H9 (cell line): ENCODE measurements at regions not wholly inside any gene's neighbourhood (a gene's known extent, or its start where the extent isn't known, plus 50 kb on each side); places are given as distances from the start of the nearest gene placed in this dataset.

Experiments used
- DNase-seq: peaks from one replicate; pipeline ENCODE4 v3.0.0-alpha.2; 2017
- H2AFZ ChIP-seq: one replicate; pipeline ENCODE4 v1.6.1; 2013; ENCODE audit warnings: mild to moderate bottlenecking, low read length, control low read depth, moderate library complexity
- H2AK5ac ChIP-seq: 2 replicates; pipeline ENCODE4 v1.6.1; 2013; ENCODE audit warnings: low read length, control low read depth, mixed read lengths; ENCODE audit not compliant: insufficient read length
- H2BK120ac ChIP-seq: one replicate; pipeline ENCODE4 v1.6.1; 2013; ENCODE audit warnings: low read depth, mild to moderate bottlenecking, low read length, control low read depth, inconsistent platforms; ENCODE audit not compliant: poor library complexity, severe bottlenecking
- H2BK12ac ChIP-seq: 2 replicates; pipeline ENCODE4 v1.6.1; 2013; ENCODE audit warnings: low read length, control low read depth, mixed read lengths, low read depth; ENCODE audit not compliant: insufficient read length
- H2BK15ac ChIP-seq: 2 replicates; pipeline ENCODE4 v1.6.1; 2013; ENCODE audit warnings: low read depth, low read length, control low read depth
- H2BK20ac ChIP-seq: one replicate; pipeline ENCODE4 v1.6.1; 2013; ENCODE audit warnings: low read depth, mild to moderate bottlenecking, low read length, control low read depth, inconsistent platforms; ENCODE audit not compliant: poor library complexity, severe bottlenecking
- H2BK5ac ChIP-seq: 2 replicates; pipeline ENCODE4 v1.6.1; 2013; ENCODE audit warnings: low read length, control low read depth, mixed read lengths; ENCODE audit not compliant: insufficient read length
- H3K14ac ChIP-seq: 2 replicates; pipeline ENCODE4 v1.6.1; 2013; ENCODE audit warnings: low read length, control low read depth; ENCODE audit not compliant: insufficient read depth
- H3K18ac ChIP-seq: 2 replicates; pipeline ENCODE4 v1.6.1; 2013; ENCODE audit warnings: low read depth, mild to moderate bottlenecking, mixed read lengths, low read length, control low read depth; ENCODE audit not compliant: insufficient read length
- H3K23ac ChIP-seq: 2 replicates; pipeline ENCODE4 v1.6.1; 2013; ENCODE audit warnings: low read length, control low read depth, mixed read lengths, low read depth; ENCODE audit not compliant: insufficient read length
- H3K23me2 ChIP-seq: 2 replicates; pipeline ENCODE4 v1.6.1; 2013; ENCODE audit warnings: low read depth, mild to moderate bottlenecking, mixed read lengths, low read length, control low read depth; ENCODE audit not compliant: insufficient read length, poor library complexity, severe bottlenecking
- H3K27ac ChIP-seq: 2 replicates; pipeline ENCODE4 v1.5.1; 2013; ENCODE audit warnings: low read length, control low read depth, mixed read lengths, low read depth; ENCODE audit not compliant: insufficient read length
- H3K27me3 ChIP-seq: 2 replicates; pipeline ENCODE4 v1.6.1; 2013; ENCODE audit warnings: low read length, control low read depth, inconsistent platforms; ENCODE audit not compliant: insufficient read depth
- H3K4ac ChIP-seq: 2 replicates; pipeline ENCODE4 v1.6.1; 2013; ENCODE audit warnings: low read depth, mild to moderate bottlenecking, control low read depth, inconsistent platforms, low read length, moderate library complexity
- H3K4me1 ChIP-seq: 2 replicates; pipeline ENCODE4 v1.6.1; 2013; ENCODE audit warnings: low read length, control low read depth, inconsistent platforms; ENCODE audit not compliant: insufficient read depth
- H3K4me2 ChIP-seq: 2 replicates; pipeline ENCODE4 v1.6.1; 2013; ENCODE audit warnings: low read length, control low read depth, mixed read lengths; ENCODE audit not compliant: insufficient read length, insufficient read depth
- H3K56ac ChIP-seq: 2 replicates; pipeline ENCODE4 v1.6.1; 2013; ENCODE audit warnings: low read depth, mild to moderate bottlenecking, mixed read lengths, low read length, control low read depth; ENCODE audit not compliant: insufficient read length
- H3K79me1 ChIP-seq: 2 replicates; pipeline ENCODE4 v1.6.1; 2013; ENCODE audit warnings: low read depth, mild to moderate bottlenecking, moderate library complexity, low read length, control low read depth, inconsistent platforms; ENCODE audit not compliant: insufficient read depth, poor library complexity, severe bottlenecking
- H3K79me2 ChIP-seq: 2 replicates; pipeline ENCODE4 v1.6.1; 2013; ENCODE audit warnings: low read length, control low read depth, inconsistent platforms; ENCODE audit not compliant: insufficient read depth
- H3K9ac ChIP-seq: 2 replicates; pipeline ENCODE4 v1.6.1; 2013; ENCODE audit warnings: low read length, control low read depth, mixed read lengths; ENCODE audit not compliant: insufficient read length; ENCODE audit errors: extremely low read depth
- H3K9me3 ChIP-seq: one replicate; pipeline ENCODE4 v1.6.1; 2013; ENCODE audit warnings: low read depth, low read length, inconsistent platforms; ENCODE audit not compliant: control insufficient read depth
- H3T11ph ChIP-seq: one replicate; pipeline ENCODE4 v1.6.1; 2013; ENCODE audit warnings: mild to moderate bottlenecking, low read length, control low read depth, inconsistent platforms
- H4K20me1 ChIP-seq: one replicate; pipeline ENCODE4 v1.6.1; 2013; ENCODE audit not compliant: control insufficient read depth, insufficient read length, insufficient read depth
- H4K5ac ChIP-seq: 2 replicates; pipeline ENCODE4 v1.6.1; 2013; ENCODE audit warnings: low read depth, mild to moderate bottlenecking, mixed read lengths, low read length, control low read depth; ENCODE audit not compliant: insufficient read length
- H4K8ac ChIP-seq: replicated peaks from 2 replicates; pipeline ENCODE4 v1.6.1; 2013; ENCODE audit warnings: low read length, control low read depth, mixed read lengths, low read depth; ENCODE audit not compliant: insufficient read length
- H4K91ac ChIP-seq: 2 replicates; pipeline ENCODE4 v1.6.1; 2013; ENCODE audit warnings: low read depth, mild to moderate bottlenecking, moderate library complexity, mixed read lengths, low read length, control low read depth; ENCODE audit not compliant: insufficient read length
- H3K27ac Mint-ChIP-seq, 3 experiments: 2 replicates in 2 of 3; 3 replicates in 1 of 3; pipeline ENCODE4 v1.8.0; 2020 to 2021; ENCODE audit warnings: mixed read lengths in 3 of 3, mild to moderate bottlenecking in 1 of 3, moderate library complexity in 1 of 3
- H3K27me3 Mint-ChIP-seq: 2 replicates; pipeline ENCODE4 v1.8.0; 2021; ENCODE audit warnings: low read depth, mild to moderate bottlenecking, moderate library complexity, mixed read lengths
- H3K36me3 Mint-ChIP-seq, 3 experiments: 2 replicates in 2 of 3; 3 replicates in 1 of 3; pipeline ENCODE4 v1.8.0; 2020 to 2021; ENCODE audit warnings: low read depth in 3 of 3, mixed read lengths in 3 of 3; ENCODE audit not compliant: insufficient read depth in 1 of 3
- H3K4me1 Mint-ChIP-seq, 2 experiments: 2 replicates each; pipeline ENCODE4 v1.8.0; 2020; ENCODE audit warnings: mixed read lengths in 2 of 2
- H3K4me3 Mint-ChIP-seq, 2 experiments: 2 replicates in 1 of 2; 3 replicates in 1 of 2; pipeline ENCODE4 v1.8.0; 2020 to 2021; ENCODE audit warnings: mild to moderate bottlenecking in 2 of 2, mixed read lengths in 2 of 2, moderate library complexity in 1 of 2
- H3K9me3 Mint-ChIP-seq, 2 experiments: 2 replicates in 1 of 2; 3 replicates in 1 of 2; pipeline ENCODE4 v1.8.0; 2020; ENCODE audit warnings: mild to moderate bottlenecking in 2 of 2, mixed read lengths in 2 of 2, moderate library complexity in 1 of 2
- WGBS: extraction: QIAGEN DNeasy Blood & Tissue Kit; methylation state at CpG from one replicate; pipeline ENCODE4 v1.1.7; 2013; ENCODE audit warnings: missing lambda C conversion rate, low lambda C conversion rate, mixed read lengths; ENCODE audit not compliant: insufficient read length; ENCODE audit errors: extremely low coverage; 5-methylcytosine and 5-hydroxymethylcytosine counted together
- TF ChIP-seq, protein P1 (sequence below): fragments of 200-600 bp; sonication (generic); conservative IDR thresholded peaks from 3 replicates; pipeline ENCODE4 v1.8.0; 2021; ENCODE audit warnings: antibody characterized with exemption, mild to moderate bottlenecking

GRCh38 chr7:25716421-25716820 is 435.6 kb upstream of the NFE2L3 start:
- no peak overlapping the region for H2BK5ac ChIP-seq
- WGBS = no CpG with 5 or more reads among the region's 6 CpGs
- H3K4me1 Mint-ChIP-seq = peaks cover 18 to 26% of the 10 kb centered on the region in 2 experiments
- H3K56ac ChIP-seq = no peak overlapping the region
- no peak overlapping the region for H2BK20ac ChIP-seq
- no peak overlapping the region for H3K14ac ChIP-seq
- H3K4me2 ChIP-seq = no peak overlapping the region
- no peak overlapping the region for H2BK12ac ChIP-seq
- H2AK5ac ChIP-seq = no peak overlapping the region
- H3K27me3 Mint-ChIP-seq = peaks cover 2% of the 10 kb centered on the region; the same call in 1 of the 2 replicates
- H3K4ac ChIP-seq = no peak overlapping the region
- no peaks in the 10 kb centered on the region for H4K20me1 ChIP-seq
- H3K23me2 ChIP-seq = no peaks in the 10 kb centered on the region
- no peak overlapping the region for H3K27ac ChIP-seq
- H4K5ac ChIP-seq = no peak overlapping the region
- H3K36me3 Mint-ChIP-seq = no peaks in the 10 kb centered on the region
- H3K79me2 ChIP-seq = no peaks in the 10 kb centered on the region
- H2BK120ac ChIP-seq = no peak overlapping the region
- H3K9ac ChIP-seq = no peak overlapping the region
- no peaks in the 10 kb centered on the region for H3K79me1 ChIP-seq
- H2BK15ac ChIP-seq = no peak overlapping the region
- H3K9me3 Mint-ChIP-seq = no peaks in the 10 kb centered on the region
- DNase-seq = no peak
- TF ChIP-seq, protein P1, sequence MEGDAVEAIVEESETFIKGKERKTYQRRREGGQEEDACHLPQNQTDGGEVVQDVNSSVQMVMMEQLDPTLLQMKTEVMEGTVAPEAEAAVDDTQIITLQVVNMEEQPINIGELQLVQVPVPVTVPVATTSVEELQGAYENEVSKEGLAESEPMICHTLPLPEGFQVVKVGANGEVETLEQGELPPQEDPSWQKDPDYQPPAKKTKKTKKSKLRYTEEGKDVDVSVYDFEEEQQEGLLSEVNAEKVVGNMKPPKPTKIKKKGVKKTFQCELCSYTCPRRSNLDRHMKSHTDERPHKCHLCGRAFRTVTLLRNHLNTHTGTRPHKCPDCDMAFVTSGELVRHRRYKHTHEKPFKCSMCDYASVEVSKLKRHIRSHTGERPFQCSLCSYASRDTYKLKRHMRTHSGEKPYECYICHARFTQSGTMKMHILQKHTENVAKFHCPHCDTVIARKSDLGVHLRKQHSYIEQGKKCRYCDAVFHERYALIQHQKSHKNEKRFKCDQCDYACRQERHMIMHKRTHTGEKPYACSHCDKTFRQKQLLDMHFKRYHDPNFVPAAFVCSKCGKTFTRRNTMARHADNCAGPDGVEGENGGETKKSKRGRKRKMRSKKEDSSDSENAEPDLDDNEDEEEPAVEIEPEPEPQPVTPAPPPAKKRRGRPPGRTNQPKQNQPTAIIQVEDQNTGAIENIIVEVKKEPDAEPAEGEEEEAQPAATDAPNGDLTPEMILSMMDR = no peak
- H3K27me3 ChIP-seq = no peaks in the 10 kb centered on the region
- no peak overlapping the region for H3K18ac ChIP-seq
- 0 out of 2 replicates have a peak, but pooled peaks cover 2% of the 10 kb centered on the region for H3K4me1 ChIP-seq
- H3K27ac Mint-ChIP-seq = no peak overlapping the region
- H4K8ac ChIP-seq = no peak overlapping the region
- no peak overlapping the region for H3K4me3 Mint-ChIP-seq
- no peaks in the 10 kb centered on the region for H3K9me3 ChIP-seq
- H3K23ac ChIP-seq = no peak overlapping the region
- no peak overlapping the region for H3T11ph ChIP-seq
- no peak overlapping the region for H4K91ac ChIP-seq
- no peak overlapping the region for H2AFZ ChIP-seq
